Stimulated activated CD4-positive, alpha-beta T cell treated with anti-CD3 and anti-CD28 coated beads, Interleukin-2, amount 100 ng/mL, for 4 hours (primary cell): ENCODE measurements at regions not wholly inside any gene's neighbourhood (a gene's known extent, or its start where the extent isn't known, plus 50 kb on each side); places are given as distances from the start of the nearest gene placed in this dataset.
"Not testable (repeated sequence)": the region's sequence is repeated elsewhere in the genome, so short reads cannot be mapped to it uniquely, and the experiment has no call there.

Experiments
- DNase-seq: peaks from one replicate; pipeline ENCODE4 v3.0.0-alpha.2; 2020; ENCODE audit warnings: low read depth

GRCh38 chr6:110558575-110558974 is 82.2 kb upstream of the SLC22A16 start:
- no peak for DNase-seq

GRCh38 chr6:110557199-110557598 is 80.8 kb upstream of the SLC22A16 start:
- no peak for DNase-seq

- no peak for DNase-seq
Measured at GRCh38 chr6:110556317-110557110, 80.1 kb upstream of the SLC22A16 start.

DNA sequence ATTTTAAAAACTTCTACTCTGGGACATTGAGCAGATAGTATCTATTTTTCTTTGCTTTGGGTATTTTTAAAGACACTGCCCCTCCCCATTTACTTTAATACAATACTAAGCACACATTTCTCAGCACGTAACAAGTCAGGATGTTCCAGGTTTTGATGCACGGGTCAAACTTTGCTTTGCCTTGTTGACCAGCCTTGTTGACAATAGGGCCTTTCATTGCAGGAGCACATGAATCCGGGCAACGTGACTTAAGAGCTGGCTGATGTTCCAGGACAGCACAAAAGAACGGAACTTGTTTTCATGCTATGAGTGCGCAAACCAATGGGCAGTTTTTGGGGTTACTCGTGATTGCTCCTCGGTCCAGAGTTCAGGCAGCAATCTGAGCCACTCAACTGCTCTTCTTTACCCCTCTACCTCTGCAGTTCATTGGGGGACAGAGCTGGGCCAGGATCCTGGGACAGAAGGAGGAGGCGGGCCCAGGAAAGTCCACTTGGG is 78.6 kb upstream of the SLC22A16 start:
- no peak for DNase-seq

GRCh38 chr6:110554441-110554840 is 78.0 kb upstream of the SLC22A16 start:
- no peak for DNase-seq

- DNase-seq, result no peak
Measured at GRCh38 chr6:110552901-110553641, 76.7 kb upstream of the SLC22A16 start.

- DNase-seq, result no peak
Measured at GRCh38 chr6:110552076-110552475, 75.7 kb upstream of the SLC22A16 start.

DNA sequence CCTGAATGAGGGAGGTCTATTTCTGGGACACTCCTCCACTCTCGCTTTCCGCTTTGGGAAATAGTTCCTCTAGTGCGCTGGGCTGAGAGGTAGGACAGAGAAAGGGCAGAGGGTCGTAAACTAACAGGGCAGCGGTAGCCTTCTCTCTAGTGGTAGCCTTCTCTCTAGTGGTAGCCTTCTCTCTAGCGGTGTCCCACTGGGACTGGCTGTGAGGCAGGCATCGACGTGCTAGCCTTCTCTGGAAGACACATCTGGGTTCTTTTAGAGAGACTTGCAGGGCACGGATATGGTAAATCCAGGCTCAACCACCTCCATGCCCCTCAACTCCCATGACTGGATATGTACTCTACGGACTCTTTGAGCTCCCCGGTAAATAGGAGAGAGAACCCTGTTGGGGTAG is 74.7 kb upstream of the SLC22A16 start:
- no peak for DNase-seq

GRCh38 chr6:110550353-110550752 is 73.9 kb upstream of the SLC22A16 start:
- DNase-seq, result no peak

- DNase-seq, result no peak
Measured at GRCh38 chr6:110549277-110549676, 72.9 kb upstream of the SLC22A16 start.

GRCh38 chr6:110548110-110548847 is 71.9 kb upstream of the SLC22A16 start:
- DNase-seq, result no peak

GRCh38 chr6:110547266-110547964 is 71.0 kb upstream of the SLC22A16 start:
- DNase-seq, result no peak

DNA sequence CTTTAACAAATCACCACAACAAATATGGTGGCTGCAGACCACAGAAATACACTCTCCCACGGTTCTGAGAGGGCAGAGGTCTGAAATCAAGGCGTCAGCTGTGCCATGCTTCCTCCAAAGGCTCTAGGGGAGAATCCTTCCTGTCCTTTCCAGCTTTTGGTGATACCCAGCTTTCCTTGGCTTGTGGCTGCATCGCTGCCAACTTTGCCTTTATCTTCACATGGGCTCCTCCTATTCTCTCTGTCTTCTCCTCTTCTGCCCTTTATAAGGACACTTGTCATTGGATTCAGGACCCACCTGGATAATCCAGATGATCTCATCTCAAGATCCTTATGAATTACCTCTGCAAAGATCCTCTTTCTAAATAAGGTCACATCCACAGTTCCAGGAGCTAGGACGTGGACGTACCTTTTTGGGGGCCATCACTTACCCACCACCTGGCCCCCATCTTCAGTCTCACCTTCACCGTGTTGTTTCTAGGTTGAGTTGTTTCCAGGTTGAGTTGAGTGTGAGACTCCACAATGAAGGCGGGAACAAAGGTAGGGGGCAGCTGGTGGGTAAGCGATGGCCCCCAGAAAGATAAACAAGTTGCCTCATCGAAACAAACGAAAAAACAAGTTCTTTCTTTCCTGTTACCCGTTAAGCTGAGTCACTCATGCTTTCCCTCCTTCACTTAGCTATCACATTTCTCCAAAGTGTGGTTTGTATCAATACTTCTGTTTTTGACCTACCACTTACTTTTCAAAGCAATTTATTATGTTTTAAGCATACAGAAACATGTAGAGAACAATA is 68.9 kb upstream of the SLC22A16 start:
- no peak for DNase-seq

DNA sequence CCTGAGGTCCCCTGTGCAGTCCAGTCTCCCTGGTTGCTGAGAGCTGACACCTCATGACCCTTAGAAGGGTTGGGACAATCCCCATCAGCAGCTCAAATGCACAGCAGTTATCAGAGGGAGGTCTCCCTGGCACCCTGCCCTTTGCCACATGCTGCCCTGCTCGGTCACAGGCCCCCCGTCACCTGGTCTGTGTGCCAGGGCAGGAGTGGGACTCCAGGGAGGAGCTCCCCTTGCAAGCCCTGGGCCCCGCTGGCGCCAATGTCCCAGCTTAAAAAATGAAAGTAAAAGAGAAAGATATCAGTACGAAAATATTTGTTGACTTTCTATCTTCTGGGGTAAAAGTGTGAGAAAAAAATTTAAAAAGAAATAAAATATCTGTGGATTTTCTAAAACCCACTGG is 68.1 kb upstream of the SLC22A16 start:
- no peak for DNase-seq

GRCh38 chr6:110543106-110543505 is 66.7 kb upstream of the SLC22A16 start:
- DNase-seq, result no peak

GRCh38 chr6:110542311-110543024 is 66.1 kb upstream of the SLC22A16 start:
- no peak for DNase-seq

- no peak for DNase-seq
Measured at GRCh38 chr6:110541701-110542309, 65.4 kb upstream of the SLC22A16 start.

- not testable (repeated sequence) for DNase-seq
Measured at GRCh38 chr6:110539277-110540019, 63.0 kb upstream of the SLC22A16 start.

DNA sequence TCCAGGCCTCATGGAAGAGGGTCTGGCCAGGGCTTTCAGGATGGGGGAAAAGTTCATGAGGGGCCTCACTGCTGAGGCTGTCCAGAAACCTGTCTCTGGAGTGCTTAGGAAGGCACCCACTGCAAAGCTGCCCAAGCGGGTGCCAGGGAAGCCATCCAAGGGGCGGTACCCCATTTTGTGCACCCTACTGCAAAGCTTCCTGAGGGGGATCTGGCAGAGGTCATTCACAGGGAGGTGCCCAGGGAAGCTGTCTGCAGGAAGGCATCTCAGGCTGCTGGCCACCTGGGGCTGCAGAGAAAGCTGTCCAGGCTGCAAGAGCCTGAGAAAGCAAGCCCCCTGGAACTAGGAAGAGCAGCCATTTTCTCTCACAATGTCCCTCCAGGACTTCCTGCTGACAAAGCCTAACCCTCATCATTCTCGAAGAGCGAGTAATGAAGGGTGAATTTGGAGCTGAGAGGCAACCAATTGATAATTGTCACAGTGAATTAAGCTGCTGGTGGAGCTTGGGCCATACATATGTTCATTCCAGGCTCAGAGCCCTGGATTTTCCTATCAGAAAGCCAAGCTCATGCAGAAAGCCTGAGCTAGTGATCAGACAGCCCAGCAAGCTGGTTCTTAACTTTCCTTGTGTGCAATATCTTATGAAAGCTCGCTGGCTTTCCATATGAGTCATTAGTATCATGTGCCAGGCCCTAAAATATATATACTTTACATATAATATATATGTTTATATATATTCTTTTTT is 62.2 kb upstream of the SLC22A16 start:
- no peak for DNase-seq
